Endothelial cell (in vitro differentiated cells): ENCODE measurements at regions not wholly inside any gene's neighbourhood (a gene's known extent, or its start where the extent isn't known, plus 50 kb on each side); places are given as distances from the start of the nearest gene placed in this dataset.

ENCODE experiments used
- DNase-seq: peaks from one replicate; pipeline ENCODE4 v3.0.0; 2021; ENCODE audit warnings: low spot score
- H3K27ac Mint-ChIP-seq: one replicate; pipeline ENCODE4 v1.8.0; 2021; ENCODE audit warnings: mixed read lengths, inconsistent platforms; ENCODE audit not compliant: unreplicated experiment
- H3K27me3 Mint-ChIP-seq: one replicate; pipeline ENCODE4 v1.8.0; 2021; ENCODE audit warnings: mild to moderate bottlenecking, moderate library complexity, mixed read lengths, inconsistent platforms; ENCODE audit not compliant: unreplicated experiment
- H3K36me3 Mint-ChIP-seq: one replicate; pipeline ENCODE4 v1.8.0; 2021; ENCODE audit warnings: mild to moderate bottlenecking, low read depth, mixed read lengths, inconsistent platforms; ENCODE audit not compliant: unreplicated experiment
- H3K4me1 Mint-ChIP-seq: one replicate; pipeline ENCODE4 v1.8.0; 2021; ENCODE audit warnings: mild to moderate bottlenecking, mixed read lengths, inconsistent platforms; ENCODE audit not compliant: unreplicated experiment
- H3K4me3 Mint-ChIP-seq: one replicate; pipeline ENCODE4 v1.8.0; 2021; ENCODE audit warnings: mild to moderate bottlenecking, mixed read lengths, inconsistent platforms; ENCODE audit not compliant: unreplicated experiment
- H3K9me3 Mint-ChIP-seq: one replicate; pipeline ENCODE4 v1.8.0; 2021; ENCODE audit warnings: mixed read lengths, inconsistent platforms; ENCODE audit not compliant: unreplicated experiment
- CTCF ChIP-seq: fragments of 200-600 bp; sonication (generic); IDR thresholded peaks from one replicate; pipeline ENCODE4 v1.5.0; 2021; ENCODE audit warnings: antibody characterized with exemption; ENCODE audit not compliant: unreplicated experiment

- no peaks in the 10 kb centered on the region for H3K9me3 Mint-ChIP-seq
- no peak overlapping the region for H3K27ac Mint-ChIP-seq
- no peak for TF ChIP-seq CTCF
- no peaks in the 10 kb centered on the region for H3K36me3 Mint-ChIP-seq
- no peak overlapping the region for H3K4me3 Mint-ChIP-seq
- no peak for DNase-seq
- no peaks in the 10 kb centered on the region for H3K27me3 Mint-ChIP-seq
- no peaks in the 10 kb centered on the region for H3K4me1 Mint-ChIP-seq
Measured at GRCh38 chr18:73446502-73446901, 578.7 kb upstream of the NETO1 start.

- Mint-ChIP-seq H3K4me1 (no peaks in the 10 kb centered on the region), H3K27ac (no peak overlapping the region), H3K27me3 (peaks cover 1% of the 10 kb centered on the region), H3K36me3 (no peaks in the 10 kb centered on the region), H3K9me3 (no peaks in the 10 kb centered on the region), H3K4me3 (no peak overlapping the region)
- no peak for TF ChIP-seq CTCF
- no peak for DNase-seq
Measured at GRCh38 chr18:73431620-73432019, 563.8 kb upstream of the NETO1 start.

GRCh38 chr18:73421010-73421409, 553.2 kb upstream of the NETO1 start:
- no peaks in the 10 kb centered on the region for H3K4me1 Mint-ChIP-seq
- H3K9me3 Mint-ChIP-seq = no peaks in the 10 kb centered on the region
- H3K36me3 Mint-ChIP-seq = no peaks in the 10 kb centered on the region
- H3K4me3 Mint-ChIP-seq = no peak overlapping the region
- H3K27ac Mint-ChIP-seq = no peak overlapping the region
- TF ChIP-seq CTCF = no peak
- H3K27me3 Mint-ChIP-seq = peaks cover under 1% of the 10 kb centered on the region
- no peak for DNase-seq

GRCh38 chr18:73419531-73419930, 551.7 kb upstream of the NETO1 start:
- no peak for DNase-seq
- no peaks in the 10 kb centered on the region for H3K9me3 Mint-ChIP-seq
- TF ChIP-seq CTCF = no peak
- H3K36me3 Mint-ChIP-seq = no peaks in the 10 kb centered on the region
- H3K27me3 Mint-ChIP-seq = no peaks in the 10 kb centered on the region
- H3K27ac Mint-ChIP-seq = no peak overlapping the region
- H3K4me1 Mint-ChIP-seq = no peaks in the 10 kb centered on the region
- H3K4me3 Mint-ChIP-seq = no peak overlapping the region

GRCh38 chr18:73414598-73414997, 546.8 kb upstream of the NETO1 start:
- no peak overlapping the region for H3K27ac Mint-ChIP-seq
- no peaks in the 10 kb centered on the region for H3K27me3 Mint-ChIP-seq
- no peak overlapping the region for H3K4me3 Mint-ChIP-seq
- no peak for DNase-seq
- no peaks in the 10 kb centered on the region for H3K4me1 Mint-ChIP-seq
- no peak for TF ChIP-seq CTCF
- H3K9me3 Mint-ChIP-seq = no peaks in the 10 kb centered on the region
- no peaks in the 10 kb centered on the region for H3K36me3 Mint-ChIP-seq
